GM23338 (cell line): ENCODE measurements at regions not wholly inside any gene's neighbourhood (a gene's known extent, or its start where the extent isn't known, plus 50 kb on each side); places are given as distances from the start of the nearest gene placed in this dataset.

Source experiments
- CREB1 ChIP-seq: fragments of 250-450 bp; sonication (Bioruptor Pico); IDR thresholded peaks from 2 replicates; pipeline ENCODE4 v1.5.0; 2020; ENCODE audit warnings: low read depth, mild to moderate bottlenecking, moderate library complexity
- EZH2 ChIP-seq: fragments of 200-600 bp; sonication (generic); IDR thresholded peaks from one replicate; pipeline ENCODE4 v1.8.0; 2017; ENCODE audit warnings: antibody characterized with exemption, mild to moderate bottlenecking, low read depth; ENCODE audit not compliant: unreplicated experiment
- JUNB ChIP-seq: IDR thresholded peaks from one replicate; pipeline ENCODE4 v1.6.1; 2016; ENCODE audit warnings: antibody characterized with exemption; ENCODE audit not compliant: unreplicated experiment
- POLR2AphosphoS5 ChIP-seq: IDR thresholded peaks from 2 replicates; pipeline ENCODE4 v1.6.1; 2016; ENCODE audit warnings: antibody characterized with exemption, low read depth
- STAT1 ChIP-seq: IDR thresholded peaks from one replicate; pipeline ENCODE4 v1.6.1; 2016; ENCODE audit warnings: antibody characterized with exemption; ENCODE audit not compliant: unreplicated experiment
- ZNF462 ChIP-seq: fragments of 250-450 bp; sonication (Bioruptor Pico); IDR thresholded peaks from 2 replicates; pipeline ENCODE4 v1.5.0; 2020; ENCODE audit warnings: mild to moderate bottlenecking, moderate library complexity
- TF ChIP-seq, protein P1 (sequence below): IDR thresholded peaks from 2 replicates; pipeline ENCODE4 v1.6.1; 2016; ENCODE audit warnings: antibody characterized with exemption
- TF ChIP-seq, protein P2 (sequence below): IDR thresholded peaks from one replicate; pipeline ENCODE4 v1.6.1; 2018; ENCODE audit warnings: antibody characterized with exemption; ENCODE audit not compliant: unreplicated experiment
- TF ChIP-seq, protein P3 (sequence below), 2 experiments: fragments of 200-600 bp in 1 of 2; sonication (generic) in 1 of 2; conservative IDR thresholded peaks; 2 replicates each; pipeline versions ENCODE4 v1.5.1 to v1.6.1; 2016 to 2017; ENCODE audit warnings: antibody characterized with exemption in 2 of 2, low read depth in 2 of 2, mild to moderate bottlenecking in 2 of 2, moderate library complexity in 1 of 2

DNA sequence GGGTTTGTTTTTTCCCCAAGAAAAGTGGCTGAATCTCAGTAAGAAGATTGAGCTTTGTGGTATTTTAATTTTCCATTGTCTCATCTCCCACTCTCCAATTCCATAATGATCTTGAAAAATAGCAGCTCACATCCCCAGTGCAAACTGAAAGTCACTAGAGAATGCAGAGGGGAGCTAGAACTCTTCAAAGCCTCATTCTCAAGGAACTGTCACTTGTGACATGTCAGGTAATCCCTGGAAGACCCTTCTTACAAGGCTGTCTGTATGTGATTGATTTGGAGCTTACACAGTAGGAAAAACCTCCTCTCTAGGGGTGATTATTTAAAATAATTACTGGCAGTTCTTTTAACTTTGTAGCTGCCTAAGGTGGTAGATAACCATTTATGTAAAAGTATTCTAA lies 420.4 kb downstream of the CDH26 start:
- TF ChIP-seq EZH2, result no peak
- TF ChIP-seq, protein P1, sequence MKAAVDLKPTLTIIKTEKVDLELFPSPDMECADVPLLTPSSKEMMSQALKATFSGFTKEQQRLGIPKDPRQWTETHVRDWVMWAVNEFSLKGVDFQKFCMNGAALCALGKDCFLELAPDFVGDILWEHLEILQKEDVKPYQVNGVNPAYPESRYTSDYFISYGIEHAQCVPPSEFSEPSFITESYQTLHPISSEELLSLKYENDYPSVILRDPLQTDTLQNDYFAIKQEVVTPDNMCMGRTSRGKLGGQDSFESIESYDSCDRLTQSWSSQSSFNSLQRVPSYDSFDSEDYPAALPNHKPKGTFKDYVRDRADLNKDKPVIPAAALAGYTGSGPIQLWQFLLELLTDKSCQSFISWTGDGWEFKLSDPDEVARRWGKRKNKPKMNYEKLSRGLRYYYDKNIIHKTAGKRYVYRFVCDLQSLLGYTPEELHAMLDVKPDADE, result no peak
- TF ChIP-seq, protein P2, sequence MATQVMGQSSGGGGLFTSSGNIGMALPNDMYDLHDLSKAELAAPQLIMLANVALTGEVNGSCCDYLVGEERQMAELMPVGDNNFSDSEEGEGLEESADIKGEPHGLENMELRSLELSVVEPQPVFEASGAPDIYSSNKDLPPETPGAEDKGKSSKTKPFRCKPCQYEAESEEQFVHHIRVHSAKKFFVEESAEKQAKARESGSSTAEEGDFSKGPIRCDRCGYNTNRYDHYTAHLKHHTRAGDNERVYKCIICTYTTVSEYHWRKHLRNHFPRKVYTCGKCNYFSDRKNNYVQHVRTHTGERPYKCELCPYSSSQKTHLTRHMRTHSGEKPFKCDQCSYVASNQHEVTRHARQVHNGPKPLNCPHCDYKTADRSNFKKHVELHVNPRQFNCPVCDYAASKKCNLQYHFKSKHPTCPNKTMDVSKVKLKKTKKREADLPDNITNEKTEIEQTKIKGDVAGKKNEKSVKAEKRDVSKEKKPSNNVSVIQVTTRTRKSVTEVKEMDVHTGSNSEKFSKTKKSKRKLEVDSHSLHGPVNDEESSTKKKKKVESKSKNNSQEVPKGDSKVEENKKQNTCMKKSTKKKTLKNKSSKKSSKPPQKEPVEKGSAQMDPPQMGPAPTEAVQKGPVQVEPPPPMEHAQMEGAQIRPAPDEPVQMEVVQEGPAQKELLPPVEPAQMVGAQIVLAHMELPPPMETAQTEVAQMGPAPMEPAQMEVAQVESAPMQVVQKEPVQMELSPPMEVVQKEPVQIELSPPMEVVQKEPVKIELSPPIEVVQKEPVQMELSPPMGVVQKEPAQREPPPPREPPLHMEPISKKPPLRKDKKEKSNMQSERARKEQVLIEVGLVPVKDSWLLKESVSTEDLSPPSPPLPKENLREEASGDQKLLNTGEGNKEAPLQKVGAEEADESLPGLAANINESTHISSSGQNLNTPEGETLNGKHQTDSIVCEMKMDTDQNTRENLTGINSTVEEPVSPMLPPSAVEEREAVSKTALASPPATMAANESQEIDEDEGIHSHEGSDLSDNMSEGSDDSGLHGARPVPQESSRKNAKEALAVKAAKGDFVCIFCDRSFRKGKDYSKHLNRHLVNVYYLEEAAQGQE, result no peak
- TF ChIP-seq, protein P3, sequence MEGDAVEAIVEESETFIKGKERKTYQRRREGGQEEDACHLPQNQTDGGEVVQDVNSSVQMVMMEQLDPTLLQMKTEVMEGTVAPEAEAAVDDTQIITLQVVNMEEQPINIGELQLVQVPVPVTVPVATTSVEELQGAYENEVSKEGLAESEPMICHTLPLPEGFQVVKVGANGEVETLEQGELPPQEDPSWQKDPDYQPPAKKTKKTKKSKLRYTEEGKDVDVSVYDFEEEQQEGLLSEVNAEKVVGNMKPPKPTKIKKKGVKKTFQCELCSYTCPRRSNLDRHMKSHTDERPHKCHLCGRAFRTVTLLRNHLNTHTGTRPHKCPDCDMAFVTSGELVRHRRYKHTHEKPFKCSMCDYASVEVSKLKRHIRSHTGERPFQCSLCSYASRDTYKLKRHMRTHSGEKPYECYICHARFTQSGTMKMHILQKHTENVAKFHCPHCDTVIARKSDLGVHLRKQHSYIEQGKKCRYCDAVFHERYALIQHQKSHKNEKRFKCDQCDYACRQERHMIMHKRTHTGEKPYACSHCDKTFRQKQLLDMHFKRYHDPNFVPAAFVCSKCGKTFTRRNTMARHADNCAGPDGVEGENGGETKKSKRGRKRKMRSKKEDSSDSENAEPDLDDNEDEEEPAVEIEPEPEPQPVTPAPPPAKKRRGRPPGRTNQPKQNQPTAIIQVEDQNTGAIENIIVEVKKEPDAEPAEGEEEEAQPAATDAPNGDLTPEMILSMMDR (conservative IDR thresholded peaks at IDR 0.05; ENCODE audit: low read depth in 2 of 2), result no peak
- TF ChIP-seq POLR2AphosphoS5, result no peak
- TF ChIP-seq STAT1, result no peak
- no peak for TF ChIP-seq CREB1 (CRISPR knock-in tag)
- TF ChIP-seq ZNF462 (CRISPR knock-in tag), result no peak
- no peak for TF ChIP-seq JUNB
